HL-60 (cell line): ENCODE measurements at regions not wholly inside any gene's neighbourhood (a gene's known extent, or its start where the extent isn't known, plus 50 kb on each side); places are given as distances from the start of the nearest gene placed in this dataset.
A peak's percentile ranks its signal among the peaks of the same experiment; 100 is the strongest.

Experiments used
- DNase-seq, 2 experiments: peaks; one replicate each; pipeline ENCODE4 v3.0.0-alpha.2; 2010 to 2020; ENCODE audit warnings: low read depth in 1 of 2, low spot score in 1 of 2
- H3K27ac ChIP-seq: fragments of 250-450 bp; sonication (Bioruptor Pico); replicated peaks from 2 replicates; pipeline ENCODE4 v1.5.1; 2020; ENCODE audit warnings: mild to moderate bottlenecking, moderate library complexity
- H3K27me3 ChIP-seq: fragments of 250-450 bp; sonication (Bioruptor Pico); 2 replicates; pipeline ENCODE4 v1.5.1; 2021; ENCODE audit warnings: mild to moderate bottlenecking, moderate library complexity; ENCODE audit not compliant: insufficient read depth, poor library complexity, severe bottlenecking
- H3K4me3 ChIP-seq: replicated peaks from 2 replicates; pipeline ENCODE4 v1.5.1; 2011; ENCODE audit warnings: mild to moderate bottlenecking, control low read depth, low read length; ENCODE audit not compliant: insufficient read depth
- CTCF ChIP-seq: IDR thresholded peaks from one replicate; pipeline ENCODE4 v1.5.1; 2011; ENCODE audit warnings: low read length, control low read depth, inconsistent platforms; ENCODE audit not compliant: insufficient read depth
- GABPA ChIP-seq: IDR thresholded peaks from 2 replicates; pipeline ENCODE4 v1.6.1; 2012; ENCODE audit warnings: low read depth
- POLR2AphosphoS5 ChIP-seq: IDR thresholded peaks from 2 replicates; pipeline ENCODE4 v1.6.1; 2012; ENCODE audit warnings: low read depth
- REST ChIP-seq: IDR thresholded peaks from 2 replicates; pipeline ENCODE4 v1.6.1; 2012; ENCODE audit warnings: low read depth; ENCODE audit not compliant: insufficient replicate concordance
- SPI1 ChIP-seq: IDR thresholded peaks from 2 replicates; pipeline ENCODE4 v1.6.1; 2012; ENCODE audit warnings: low read depth, mild to moderate bottlenecking, borderline replicate concordance

GRCh38 chr21:24444736-24445135, 1162.5 kb downstream of the MRPL39 start:
- no peak for DNase-seq
- TF ChIP-seq SPI1, result no peak
- TF ChIP-seq CTCF, result no peak
- no peak for TF ChIP-seq GABPA
- TF ChIP-seq POLR2AphosphoS5, result no peak
- no peak for TF ChIP-seq REST

GRCh38 chr21:24436236-24436635, 1171.0 kb downstream of the MRPL39 start:
- TF ChIP-seq SPI1 (no peak), REST (no peak), GABPA (no peak), CTCF (no peak), POLR2AphosphoS5 (no peak)
- H3K4me3 ChIP-seq, result no peak overlapping the region
- no peak for DNase-seq
- no peaks in the 10 kb centered on the region for H3K27me3 ChIP-seq
- no peak overlapping the region for H3K27ac ChIP-seq

More at GRCh38 chr21:24444736-24445135, 1162.5 kb downstream of the MRPL39 start:
- Histone ChIP-seq H3K27ac (no peak overlapping the region), H3K4me3 (no peak overlapping the region), H3K27me3 (no peaks in the 10 kb centered on the region)

GRCh38 chr21:24428591-24429199, 1178.6 kb downstream of the MRPL39 start:
- DNase-seq, result peak in 1 of 2 experiments; percentile 39
- H3K27ac ChIP-seq, result peak overlapping the region; percentile 64

More at GRCh38 chr21:24428591-24429199, 1178.6 kb downstream of the MRPL39 start:
- Histone ChIP-seq H3K4me3 (peak overlapping the region; percentile 35), H3K27me3 (no peaks in the 10 kb centered on the region)
- peak; percentile 68 for TF ChIP-seq GABPA
- peak; percentile 39; the same call in 1 of the 2 replicates for TF ChIP-seq SPI1
- TF ChIP-seq REST, result no peak
- no peak for TF ChIP-seq POLR2AphosphoS5
